Endothelial cell of umbilical vein (primary cell): ENCODE measurements at regions not wholly inside any gene's neighbourhood (a gene's known extent, or its start where the extent isn't known, plus 50 kb on each side); places are given as distances from the start of the nearest gene placed in this dataset.

ENCODE experiments used
- CTCF ChIP-seq, 2 donors: IDR thresholded peaks; 1 replicate in 1 of 2; 2 replicates in 1 of 2; pipeline ENCODE4 v1.5.1; 2011; ENCODE audit warnings: low read length in 2 of 2, mild to moderate bottlenecking in 2 of 2, moderate library complexity in 2 of 2, control low read depth in 1 of 2, inconsistent platforms in 1 of 2, low read depth in 1 of 2; ENCODE audit not compliant: insufficient read depth in 1 of 2; ENCODE audit errors: extremely low read depth in 1 of 2
- EZH2 ChIP-seq: IDR thresholded peaks from 2 replicates; pipeline ENCODE4 v1.6.1; 2012; ENCODE audit warnings: borderline replicate concordance, low read depth, mild to moderate bottlenecking, moderate library complexity, low read length, inconsistent platforms; ENCODE audit not compliant: severe bottlenecking
- POLR2A ChIP-seq: IDR thresholded peaks from 2 replicates; pipeline ENCODE4 v1.6.1; 2012; ENCODE audit warnings: low read depth, mild to moderate bottlenecking, control low read depth, low read length
- POLR2AphosphoS5 ChIP-seq: IDR thresholded peaks from 2 replicates; pipeline ENCODE4 v1.6.1; 2012; ENCODE audit warnings: low read depth, mild to moderate bottlenecking, control low read depth, low read length, moderate library complexity; ENCODE audit not compliant: insufficient read depth

GRCh38 chr5:98593418-98593817, 180.0 kb upstream of the RGMB start:
- TF ChIP-seq POLR2AphosphoS5: no peak
- TF ChIP-seq CTCF (IDR thresholded peaks at IDR 0.05; ENCODE audit: extremely low read depth in 1 of 2, insufficient read depth in 1 of 2, low read depth in 1 of 2, low read length in 2 of 2): no peak
- TF ChIP-seq POLR2A: no peak
- TF ChIP-seq EZH2: no peak
